AG10803 (cell line): ENCODE measurements at regions not wholly inside any gene's neighbourhood (a gene's known extent, or its start where the extent isn't known, plus 50 kb on each side); places are given as distances from the start of the nearest gene placed in this dataset.

Experiments
- DNase-seq: peaks from one replicate; pipeline ENCODE4 v3.0.0; 2010; ENCODE audit warnings: low read depth
- H3K4me3 ChIP-seq: 2 replicates; pipeline ENCODE4 v1.5.1; 2011; ENCODE audit warnings: mild to moderate bottlenecking, low read length, control low read depth
- CTCF ChIP-seq: conservative IDR thresholded peaks from 2 replicates; pipeline ENCODE4 v1.5.1; 2011; ENCODE audit warnings: mild to moderate bottlenecking, low read length, control low read depth, inconsistent platforms

GRCh38 chr4:121277194-121278105 lies 103.4 kb downstream of the QRFPR start:
- peak; percentile 25; the same call in 1 of the 2 replicates for TF ChIP-seq CTCF
- no peak overlapping the region for H3K4me3 ChIP-seq
- no peak for DNase-seq

DNA sequence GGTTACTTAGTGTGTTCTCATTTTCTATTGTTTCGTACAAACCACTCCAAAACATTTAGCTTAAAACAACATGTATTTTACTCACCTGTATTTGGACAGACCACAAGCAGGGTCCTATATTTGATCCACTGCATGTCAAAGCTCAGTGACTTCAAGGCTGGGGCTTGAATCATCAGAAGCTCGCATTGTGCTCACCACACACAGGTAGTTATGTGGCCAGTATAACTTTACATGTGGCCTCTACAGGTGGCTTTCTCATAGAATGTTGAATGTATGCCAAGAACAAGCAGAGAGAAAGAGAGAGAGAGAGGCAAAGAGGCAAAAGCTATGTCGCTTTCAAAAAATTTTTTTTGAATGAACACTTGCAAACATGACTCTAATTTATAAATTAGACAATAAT lies 107.6 kb downstream of the QRFPR start:
- no peak overlapping the region for H3K4me3 ChIP-seq
- TF ChIP-seq CTCF, result no peak
- DNase-seq, result no peak

GRCh38 chr4:121272526-121272925 lies 108.3 kb downstream of the QRFPR start:
- H3K4me3 ChIP-seq, result no peak overlapping the region
- DNase-seq, result no peak
- TF ChIP-seq CTCF, result no peak

DNA sequence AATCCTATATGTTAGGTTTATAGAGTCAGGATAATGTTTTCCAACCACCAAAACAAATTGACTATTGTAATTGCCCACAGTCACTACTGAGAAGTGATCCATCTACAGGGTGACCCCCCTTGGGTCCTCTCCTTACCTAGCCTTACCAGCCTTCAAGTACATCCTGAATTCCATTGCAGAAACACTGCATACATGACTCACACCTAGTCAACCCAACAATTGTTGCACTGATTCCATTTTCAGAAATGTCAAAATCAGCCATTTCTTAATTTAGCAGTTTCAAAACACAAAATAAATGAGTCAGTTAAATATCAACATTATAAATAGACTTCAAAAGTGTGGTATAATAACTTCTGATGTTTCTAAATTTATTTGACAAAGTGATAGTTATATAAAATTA lies 106.3 kb upstream of the TNIP3 start:
- no peak for DNase-seq
- H3K4me3 ChIP-seq, result no peak overlapping the region

DNA sequence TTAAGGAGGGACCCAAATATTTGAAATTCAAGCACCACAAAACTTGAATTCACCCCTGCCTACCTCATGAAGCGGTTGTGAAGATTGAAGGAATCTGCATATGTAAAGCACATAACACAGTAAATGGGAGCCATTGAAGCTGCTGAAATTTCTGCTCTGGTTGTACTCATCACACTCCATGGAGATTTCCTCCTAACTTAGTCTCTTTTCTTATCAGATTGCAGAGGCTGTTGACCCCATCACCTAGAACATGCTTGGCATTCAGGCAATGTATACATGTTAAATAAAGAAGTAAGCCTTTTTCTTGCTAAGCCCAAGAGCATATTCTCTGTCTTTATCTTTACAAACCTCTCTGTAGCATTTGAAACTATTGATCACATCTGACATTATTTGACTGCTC lies 104.9 kb upstream of the TNIP3 start:
- no peak for DNase-seq
- no peak overlapping the region for H3K4me3 ChIP-seq
- no peak for TF ChIP-seq CTCF

More for the DNA sequence above, 106.3 kb upstream of the TNIP3 start:
- no peak for TF ChIP-seq CTCF

- no peak for DNase-seq
- no peak overlapping the region for H3K4me3 ChIP-seq
- no peak for TF ChIP-seq CTCF
Measured at GRCh38 chr4:121266982-121267381, 102.9 kb upstream of the TNIP3 start.

DNA sequence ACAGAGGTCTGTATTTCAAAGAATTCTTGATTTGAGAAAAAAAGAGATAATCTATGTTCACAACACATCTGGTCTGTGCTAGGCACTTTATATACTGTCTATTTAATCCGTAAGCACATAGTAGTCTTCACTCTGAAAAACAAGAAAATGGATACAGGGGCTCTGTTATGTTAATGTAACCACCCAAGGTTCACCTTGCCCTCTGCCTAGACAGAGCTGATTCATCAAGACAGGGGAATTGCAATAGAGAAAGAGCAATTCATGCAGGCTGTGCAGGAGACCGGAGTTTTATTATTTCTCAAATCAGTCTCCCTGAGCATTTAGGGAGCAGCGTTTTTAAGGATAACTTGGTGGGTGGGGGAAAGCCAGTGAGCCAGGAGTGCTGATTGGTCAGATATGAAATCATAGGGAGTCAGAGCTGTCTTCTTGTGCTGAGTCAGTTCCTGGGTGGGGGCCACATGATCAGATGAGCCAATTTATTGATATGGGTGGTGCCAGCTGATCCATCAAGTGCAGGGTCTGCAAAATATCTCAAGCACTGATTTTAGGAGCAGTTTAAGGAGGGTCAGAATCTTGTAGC lies 92.9 kb upstream of the TNIP3 start:
- no peak for DNase-seq
- no peak overlapping the region for H3K4me3 ChIP-seq
- no peak for TF ChIP-seq CTCF
